BLaER1 treated with 17β-estradiol and CSF1 and Interleukin-3, amounts not matched to agents 10 nM and 100 nM (cell line): ENCODE measurements at regions not wholly inside any gene's neighbourhood (a gene's known extent, or its start where the extent isn't known, plus 50 kb on each side); places are given as distances from the start of the nearest gene placed in this dataset.

ENCODE experiments used
- H3K27ac ChIP-seq, 11 experiments: shearing (Covaris generic); formaldehyde crosslinking; 2 replicates each; pipeline ENCODE4 v1.8.1; 2022
- H3K27me3 ChIP-seq, 11 experiments: shearing (Covaris generic); formaldehyde crosslinking; 2 replicates each; pipeline ENCODE4 v1.8.1; 2022
- H3K36me3 ChIP-seq, 11 experiments: shearing (Covaris generic); formaldehyde crosslinking; 2 replicates each; pipeline ENCODE4 v1.8.1; 2022
- H3K4me1 ChIP-seq, 10 experiments: shearing (Covaris generic); formaldehyde crosslinking; 2 replicates each; pipeline ENCODE4 v1.8.1; 2022
- H3K4me2 ChIP-seq, 11 experiments: shearing (Covaris generic); formaldehyde crosslinking; 2 replicates each; pipeline ENCODE4 v1.8.1; 2022
- H3K4me3 ChIP-seq, 10 experiments: shearing (Covaris generic); formaldehyde crosslinking; 2 replicates each; pipeline ENCODE4 v1.8.1; 2022
- H3K9ac ChIP-seq, 11 experiments: shearing (Covaris generic); formaldehyde crosslinking; 2 replicates each; pipeline ENCODE4 v1.8.1; 2022
- H3K9me3 ChIP-seq, 11 experiments: shearing (Covaris generic); formaldehyde crosslinking; replicated peaks in 1 of 11; 2 replicates each; pipeline ENCODE4 v1.8.1; 2022
- H4K20me1 ChIP-seq, 11 experiments: shearing (Covaris generic); formaldehyde crosslinking; 2 replicates each; pipeline ENCODE4 v1.8.1; 2022
- Cebpa-rat ChIP-seq, 11 experiments: shearing (Covaris generic); IDR thresholded peaks; 2 replicates each; pipeline ENCODE4 v1.8.1; 2022

- Histone ChIP-seq H3K27ac (no peak overlapping the region), H3K4me2 (no peak overlapping the region), H3K9me3 (no peaks in the 10 kb centered on the region), H3K27me3 (peaks cover 0 to 97% (median 8%) of the 10 kb centered on the region in 11 experiments; a peak in 16 of 22 replicates), H3K4me3 (no peak overlapping the region), H4K20me1 (peaks cover 0 to 47% (median 0%) of the 10 kb centered on the region in 11 experiments; a peak in 5 of 22 replicates), H3K4me1 (no peaks in the 10 kb centered on the region), H3K36me3 (no peaks in the 10 kb centered on the region), H3K9ac (no peak overlapping the region)
- no peak for TF ChIP-seq Cebpa-rat (IDR thresholded peaks at IDR 0.05)
These were observed 345.6 kb downstream of the MCTP2 start for GRCh38 chr15:94576889-94577533.

- H3K27ac ChIP-seq, result no peak overlapping the region
- no peak overlapping the region for H3K4me3 ChIP-seq
- H3K27me3 ChIP-seq, result peaks cover 15 to 97% (median 27%) of the 10 kb centered on the region in 11 experiments
- no peak overlapping the region for H3K9ac ChIP-seq
- H3K9me3 ChIP-seq, result no peaks in the 10 kb centered on the region
- no peak for TF ChIP-seq Cebpa-rat (IDR thresholded peaks at IDR 0.05)
- H3K4me2 ChIP-seq, result no peak overlapping the region
- H4K20me1 ChIP-seq, result peaks cover 0 to 66% (median 0%) of the 10 kb centered on the region in 11 experiments; a peak in 8 of 22 replicates
- H3K4me1 ChIP-seq, result peaks cover 0 to 4% (median under 1%) of the 10 kb centered on the region in 10 experiments; a peak in 9 of 20 replicates
- H3K36me3 ChIP-seq, result no peaks in the 10 kb centered on the region
These were observed 347.9 kb downstream of the MCTP2 start for GRCh38 chr15:94579286-94579685.

- Histone ChIP-seq H3K27me3 (peaks cover 23 to 100% (median 38%) of the 10 kb centered on the region in 11 experiments), H3K36me3 (no peaks in the 10 kb centered on the region), H3K4me3 (no peak overlapping the region), H3K9ac (no peak overlapping the region), H3K4me2 (no peak overlapping the region), H3K4me1 (peaks cover 0 to 15% (median 11%) of the 10 kb centered on the region in 10 experiments; a peak in 14 of 20 replicates), H3K9me3 (no peaks in the 10 kb centered on the region), H4K20me1 (peaks cover 0 to 76% (median 3%) of the 10 kb centered on the region in 11 experiments; a peak in 10 of 22 replicates), H3K27ac (no peak overlapping the region)
- TF ChIP-seq Cebpa-rat (IDR thresholded peaks at IDR 0.05), result no peak
These were observed 349.0 kb downstream of the MCTP2 start for GRCh38 chr15:94580211-94580885.

- peaks cover 0 to 80% (median 3%) of the 10 kb centered on the region in 11 experiments; a peak in 11 of 22 replicates for H4K20me1 ChIP-seq
- H3K4me2 ChIP-seq, result no peak overlapping the region
- no peaks in the 10 kb centered on the region for H3K36me3 ChIP-seq
- no peak overlapping the region for H3K4me3 ChIP-seq
- no peak overlapping the region for H3K9ac ChIP-seq
- peaks cover 0 to 19% (median 13%) of the 10 kb centered on the region in 10 experiments; a peak in 14 of 20 replicates for H3K4me1 ChIP-seq
- H3K27ac ChIP-seq, result no peak overlapping the region
- H3K27me3 ChIP-seq, result peaks cover 42 to 100% (median 58%) of the 10 kb centered on the region in 11 experiments
- no peaks in the 10 kb centered on the region for H3K9me3 ChIP-seq
- TF ChIP-seq Cebpa-rat (IDR thresholded peaks at IDR 0.05), result no peak
These were observed 351.0 kb downstream of the MCTP2 start for GRCh38 chr15:94582368-94582767.

- Histone ChIP-seq H3K4me2 (peak overlapping the region; percentile 40 to 91 (median 70)), H3K4me3 (peak overlapping the region in 2 of 10 experiments; percentile 26 to 30; a peak in 1 of 20 replicates), H3K9me3 (no peaks in the 10 kb centered on the region), H3K27ac (no peak overlapping the region), H3K36me3 (no peaks in the 10 kb centered on the region), H3K27me3 (peaks cover 42 to 100% (median 67%) of the 10 kb centered on the region in 11 experiments), H3K4me1 (peaks cover 0 to 19% (median 13%) of the 10 kb centered on the region in 10 experiments; a peak in 14 of 20 replicates), H3K9ac (no peak overlapping the region), H4K20me1 (peaks cover 0 to 79% (median 3%) of the 10 kb centered on the region in 11 experiments; a peak in 11 of 22 replicates)
- TF ChIP-seq Cebpa-rat (IDR thresholded peaks at IDR 0.05), result no peak
These were observed 353.5 kb downstream of the MCTP2 start for GRCh38 chr15:94584833-94585244.

GRCh38 chr15:94586099-94586498 lies 354.7 kb downstream of the MCTP2 start:
- TF ChIP-seq Cebpa-rat (IDR thresholded peaks at IDR 0.05), result no peak
- H3K9me3 ChIP-seq, result no peaks in the 10 kb centered on the region
- H3K36me3 ChIP-seq, result no peaks in the 10 kb centered on the region
- no peak overlapping the region for H3K9ac ChIP-seq
- no peak overlapping the region for H3K27ac ChIP-seq
- H3K4me3 ChIP-seq, result no peak overlapping the region
- peaks cover 0 to 19% (median 13%) of the 10 kb centered on the region in 10 experiments; a peak in 14 of 20 replicates for H3K4me1 ChIP-seq
- H3K4me2 ChIP-seq, result no peak overlapping the region
- peaks cover 0 to 75% (median 3%) of the 10 kb centered on the region in 11 experiments; a peak in 12 of 22 replicates for H4K20me1 ChIP-seq
- H3K27me3 ChIP-seq, result peaks cover 42 to 100% (median 76%) of the 10 kb centered on the region in 11 experiments

GRCh38 chr15:94587113-94587512 lies 355.8 kb downstream of the MCTP2 start:
- TF ChIP-seq Cebpa-rat (IDR thresholded peaks at IDR 0.05), result no peak
- Histone ChIP-seq H3K36me3 (no peaks in the 10 kb centered on the region), H3K4me3 (no peak overlapping the region), H3K4me1 (peaks cover 0 to 19% (median 13%) of the 10 kb centered on the region in 10 experiments; a peak in 14 of 20 replicates), H4K20me1 (peaks cover 0 to 65% (median 3%) of the 10 kb centered on the region in 11 experiments; a peak in 12 of 22 replicates), H3K9me3 (no peaks in the 10 kb centered on the region), H3K27ac (no peak overlapping the region), H3K4me2 (no peak overlapping the region), H3K27me3 (peaks cover 39 to 100% (median 69%) of the 10 kb centered on the region in 11 experiments), H3K9ac (no peak overlapping the region)

- no peak for TF ChIP-seq Cebpa-rat (IDR thresholded peaks at IDR 0.05)
- Histone ChIP-seq H3K9ac (no peak overlapping the region), H3K36me3 (no peaks in the 10 kb centered on the region), H3K4me2 (no peak overlapping the region), H4K20me1 (peaks cover 0 to 49% (median 3%) of the 10 kb centered on the region in 11 experiments; a peak in 12 of 22 replicates), H3K4me3 (no peak overlapping the region), H3K27me3 (peaks cover 27 to 100% (median 52%) of the 10 kb centered on the region in 11 experiments), H3K27ac (no peak overlapping the region), H3K9me3 (peaks cover 0 to 9% (median 0%) of the 10 kb centered on the region in 11 experiments; a peak in 4 of 22 replicates), H3K4me1 (peaks cover 0 to 18% (median 13%) of the 10 kb centered on the region in 10 experiments; a peak in 14 of 20 replicates)
These were observed 357.6 kb downstream of the MCTP2 start for GRCh38 chr15:94588993-94589392.

GRCh38 chr15:94592495-94592894 lies 361.1 kb downstream of the MCTP2 start:
- H3K9me3 ChIP-seq, result peaks cover 0 to 9% (median 0%) of the 10 kb centered on the region in 11 experiments; a peak in 4 of 22 replicates
- H3K9ac ChIP-seq, result no peak overlapping the region
- peak overlapping the region in 3 of 11 experiments; percentile 8 to 14 (median 13); a peak in 3 of 22 replicates for H3K4me2 ChIP-seq
- H3K27me3 ChIP-seq, result peaks cover 0 to 100% (median 17%) of the 10 kb centered on the region in 11 experiments; a peak in 17 of 22 replicates
- H4K20me1 ChIP-seq, result peaks cover 0 to 17% (median 0%) of the 10 kb centered on the region in 11 experiments; a peak in 5 of 22 replicates
- no peaks in the 10 kb centered on the region; a peak in 1 of 20 replicates for H3K4me1 ChIP-seq
- no peak overlapping the region for H3K27ac ChIP-seq
- TF ChIP-seq Cebpa-rat (IDR thresholded peaks at IDR 0.05), result no peak
- H3K36me3 ChIP-seq, result no peaks in the 10 kb centered on the region
- H3K4me3 ChIP-seq, result no peak overlapping the region
